Colonic mucosa (tissue), 4 donors: ENCODE measurements at regions not wholly inside any gene's neighbourhood (a gene's known extent, or its start where the extent isn't known, plus 50 kb on each side); places are given as distances from the start of the nearest gene placed in this dataset.
A peak's percentile ranks its signal among the peaks of the same experiment; 100 is the strongest.

Experiments
- DNase-seq: peaks from one replicate; pipeline ENCODE4 v3.0.0-alpha.2; 2020
- H3K27ac ChIP-seq: fragments of 200-600 bp; one replicate; pipeline ENCODE4 v1.8.0; 2021
- H3K27me3 ChIP-seq: fragments of 200-600 bp; one replicate; pipeline ENCODE4 v1.8.0; 2021
- H3K36me3 ChIP-seq: fragments of 200-600 bp; one replicate; pipeline ENCODE4 v1.8.0; 2021
- H3K4me1 ChIP-seq: fragments of 200-600 bp; one replicate; pipeline ENCODE4 v1.8.0; 2021; ENCODE audit warnings: mild to moderate bottlenecking
- H3K4me3 ChIP-seq: fragments of 200-600 bp; one replicate; pipeline ENCODE4 v1.8.0; 2021
- H3K9ac ChIP-seq, 2 donors: one replicate each; pipeline ENCODE4 v1.7.0; 2013; ENCODE audit warnings: control low read depth in 2 of 2, low read depth in 2 of 2, low read length in 2 of 2
- H3K9me3 ChIP-seq: fragments of 200-600 bp; one replicate; pipeline ENCODE4 v1.8.0; 2021
- intact Hi-C: fragments of 100-400 bp; cut with DNase I; formaldehyde crosslinking; loops from one replicate; pipeline ENCODE4 v1.14.1; 2022
- TF ChIP-seq, protein P1 (sequence below): fragments of 200-600 bp; IDR thresholded peaks from one replicate; pipeline ENCODE4 v1.8.0; 2022; ENCODE audit warnings: antibody characterized with exemption, mild to moderate bottlenecking
- donor health status: healthy.
- donor health status: DM: no; HTN: no; CAD: no.
- donor health status: DM: no; HTN: no; CAD: no.

DNA sequence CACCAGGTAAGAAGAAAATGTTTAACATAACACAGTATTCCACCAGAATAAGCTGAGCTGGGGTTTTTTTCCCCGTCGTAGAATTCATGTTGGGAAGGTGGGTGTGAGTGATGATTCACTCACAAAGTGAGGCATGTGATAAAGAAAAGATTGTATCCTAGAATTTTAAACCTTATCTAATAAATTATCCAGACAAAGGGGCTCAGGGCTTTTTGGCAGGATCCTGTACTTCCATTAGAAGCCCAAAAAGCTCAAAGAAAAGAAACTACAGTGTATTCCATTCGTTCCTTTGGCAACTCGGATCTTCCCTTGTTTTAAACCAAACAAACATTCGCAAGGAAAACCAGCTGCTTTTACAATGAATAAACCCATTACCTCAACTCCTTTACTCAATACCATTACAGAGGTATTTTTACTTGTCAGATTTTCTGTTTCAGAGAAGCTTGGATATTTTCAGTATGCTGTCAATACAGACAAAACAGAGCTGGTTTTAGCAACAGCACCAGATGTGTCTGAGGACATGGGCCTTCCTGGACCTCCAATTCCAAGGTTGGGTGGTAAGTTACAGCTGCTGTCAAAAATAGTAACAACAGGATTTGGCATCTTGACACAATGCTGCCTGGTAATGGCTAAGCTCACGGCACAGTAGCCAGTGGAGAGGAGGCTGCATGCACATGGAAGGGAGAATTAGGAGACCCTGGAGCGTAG, 159.9 kb upstream of the RUNX1 start:
- TF ChIP-seq, protein P1, sequence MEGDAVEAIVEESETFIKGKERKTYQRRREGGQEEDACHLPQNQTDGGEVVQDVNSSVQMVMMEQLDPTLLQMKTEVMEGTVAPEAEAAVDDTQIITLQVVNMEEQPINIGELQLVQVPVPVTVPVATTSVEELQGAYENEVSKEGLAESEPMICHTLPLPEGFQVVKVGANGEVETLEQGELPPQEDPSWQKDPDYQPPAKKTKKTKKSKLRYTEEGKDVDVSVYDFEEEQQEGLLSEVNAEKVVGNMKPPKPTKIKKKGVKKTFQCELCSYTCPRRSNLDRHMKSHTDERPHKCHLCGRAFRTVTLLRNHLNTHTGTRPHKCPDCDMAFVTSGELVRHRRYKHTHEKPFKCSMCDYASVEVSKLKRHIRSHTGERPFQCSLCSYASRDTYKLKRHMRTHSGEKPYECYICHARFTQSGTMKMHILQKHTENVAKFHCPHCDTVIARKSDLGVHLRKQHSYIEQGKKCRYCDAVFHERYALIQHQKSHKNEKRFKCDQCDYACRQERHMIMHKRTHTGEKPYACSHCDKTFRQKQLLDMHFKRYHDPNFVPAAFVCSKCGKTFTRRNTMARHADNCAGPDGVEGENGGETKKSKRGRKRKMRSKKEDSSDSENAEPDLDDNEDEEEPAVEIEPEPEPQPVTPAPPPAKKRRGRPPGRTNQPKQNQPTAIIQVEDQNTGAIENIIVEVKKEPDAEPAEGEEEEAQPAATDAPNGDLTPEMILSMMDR = no peak
- no peak overlapping the region for H3K4me3 ChIP-seq
- no peak for DNase-seq

DNA sequence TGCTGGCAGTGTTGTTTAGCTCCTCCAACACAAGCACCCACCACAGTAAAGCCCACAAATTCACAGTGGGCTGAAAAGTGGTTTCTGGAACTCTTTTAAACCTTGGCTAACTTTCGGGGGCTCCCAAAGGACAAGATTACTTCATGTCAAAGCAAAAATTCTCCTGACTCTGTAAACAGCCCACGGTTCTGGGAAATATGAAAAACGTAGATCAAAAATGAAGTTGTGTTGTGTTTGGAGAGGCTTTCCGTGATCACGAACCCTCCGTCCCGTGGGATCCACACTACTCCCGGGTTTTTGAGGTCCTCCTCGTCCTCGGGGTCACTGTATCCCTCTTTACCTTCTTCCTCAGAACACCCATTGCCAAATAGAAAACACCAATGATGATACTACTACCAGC, 159.0 kb upstream of the RUNX1 start:
- no peak overlapping the region for H3K9ac ChIP-seq
- no peak for DNase-seq
- TF ChIP-seq, protein P1 = no peak
- no peaks in the 10 kb centered on the region for H3K9me3 ChIP-seq
- H3K36me3 ChIP-seq = no peaks in the 10 kb centered on the region
- intact Hi-C loops = loop anchor here (10.0 kb wide), 1 partner anchor 313 kb away; no protein-coding TSS in a partner anchor
- no peak overlapping the region for H3K27ac ChIP-seq
- H3K4me1 ChIP-seq = no peaks in the 10 kb centered on the region
- H3K4me3 ChIP-seq = no peak overlapping the region
- H3K27me3 ChIP-seq = no peaks in the 10 kb centered on the region

More for the DNA sequence above, 159.9 kb upstream of the RUNX1 start:
- Histone ChIP-seq H3K36me3 (no peaks in the 10 kb centered on the region), H3K27me3 (no peaks in the 10 kb centered on the region), H3K9me3 (no peaks in the 10 kb centered on the region), H3K27ac (no peak overlapping the region), H3K9ac (no peak overlapping the region), H3K4me1 (no peaks in the 10 kb centered on the region)
- intact Hi-C loops = loop anchor here (10.0 kb wide), 1 partner anchor 314 kb away; no protein-coding TSS in a partner anchor

DNA sequence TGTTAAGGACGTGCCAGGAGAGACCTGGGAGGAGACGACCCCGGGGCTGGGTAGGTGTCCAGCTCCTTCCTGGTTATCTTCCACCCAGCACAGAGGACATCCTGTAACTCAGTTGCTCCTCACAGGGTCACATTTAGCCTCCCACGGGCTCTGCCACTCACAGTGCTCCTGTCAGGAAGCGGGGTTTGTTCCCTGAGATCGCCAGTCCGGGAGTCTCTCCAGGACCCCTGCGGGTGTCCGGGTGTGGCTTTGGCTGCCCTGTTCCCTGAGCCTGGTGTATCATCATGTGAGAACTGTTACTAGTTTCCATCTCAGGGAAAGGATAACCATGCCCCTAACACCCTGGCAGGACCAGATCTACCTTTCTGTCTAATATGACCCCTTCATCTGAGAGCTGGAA, 158.2 kb upstream of the RUNX1 start:
- H3K4me3 ChIP-seq = no peak overlapping the region
- TF ChIP-seq, protein P1 = no peak
- H3K27ac ChIP-seq = peak overlapping the region; percentile 20
- H3K27me3 ChIP-seq = no peaks in the 10 kb centered on the region
- no peaks in the 10 kb centered on the region for H3K36me3 ChIP-seq
- DNase-seq = no peak
- no peaks in the 10 kb centered on the region for H3K9me3 ChIP-seq
- intact Hi-C loops = loop anchor here (10.0 kb wide), 1 partner anchor 313 kb away; no protein-coding TSS in a partner anchor
- no peaks in the 10 kb centered on the region for H3K4me1 ChIP-seq
- H3K9ac ChIP-seq = no peak overlapping the region

DNA sequence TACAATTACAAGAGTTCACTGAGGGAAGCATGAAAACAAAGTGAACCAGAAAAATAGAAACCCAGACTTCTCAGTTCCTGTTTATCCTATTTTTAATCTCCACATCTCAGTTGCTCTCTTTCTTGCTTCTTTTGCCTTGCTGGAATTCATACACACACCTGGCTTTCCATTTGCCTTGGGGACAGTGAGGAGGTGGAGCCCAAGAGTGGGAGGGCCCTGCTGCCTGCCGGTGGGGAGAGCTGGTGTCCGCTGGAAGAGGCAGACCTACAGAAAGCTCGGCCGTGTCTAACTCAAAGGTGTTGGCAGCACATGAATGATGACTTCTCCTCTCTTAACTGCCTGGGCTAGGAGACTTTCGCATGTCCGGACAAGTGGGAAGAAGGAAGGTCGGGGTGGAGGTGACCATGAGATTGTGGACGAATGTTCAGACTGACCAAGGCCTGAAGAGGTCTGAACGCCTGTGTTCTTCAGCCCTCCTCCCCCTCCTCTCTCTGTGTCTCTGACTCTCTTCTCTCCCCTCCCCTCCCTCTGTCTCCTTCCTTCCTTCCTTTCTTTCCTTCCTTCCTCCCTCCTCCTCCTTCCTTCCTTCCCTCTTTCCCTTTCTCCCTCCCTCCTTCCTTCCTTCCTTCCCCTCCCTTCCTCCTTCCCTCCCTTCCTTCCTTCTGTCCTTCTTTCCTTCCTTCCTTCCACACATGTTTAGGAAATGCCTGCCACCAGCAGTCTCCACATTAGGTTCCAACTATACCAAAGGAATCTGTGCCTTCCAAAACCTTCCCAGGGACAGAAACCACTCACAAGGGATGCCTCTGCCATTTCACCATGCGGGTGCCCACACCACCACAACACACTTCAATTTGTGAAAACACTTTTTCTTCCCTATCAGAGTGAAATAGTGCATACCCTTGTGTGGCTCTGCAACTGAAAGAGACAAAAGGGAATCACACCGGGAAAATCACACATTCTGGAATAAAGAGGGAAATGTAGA, 157.3 kb upstream of the RUNX1 start:
- Histone ChIP-seq H3K36me3 (no peaks in the 10 kb centered on the region), H3K27ac (peak overlapping the region; percentile 26), H3K27me3 (no peaks in the 10 kb centered on the region), H3K9ac (no peak overlapping the region), H3K9me3 (no peaks in the 10 kb centered on the region), H3K4me1 (no peaks in the 10 kb centered on the region), H3K4me3 (no peak overlapping the region)
- TF ChIP-seq, protein P1 = no peak
- no peak for DNase-seq
- intact Hi-C loops = loop anchor here (10.0 kb wide), 1 partner anchor 312 kb away; no protein-coding TSS in a partner anchor

DNA sequence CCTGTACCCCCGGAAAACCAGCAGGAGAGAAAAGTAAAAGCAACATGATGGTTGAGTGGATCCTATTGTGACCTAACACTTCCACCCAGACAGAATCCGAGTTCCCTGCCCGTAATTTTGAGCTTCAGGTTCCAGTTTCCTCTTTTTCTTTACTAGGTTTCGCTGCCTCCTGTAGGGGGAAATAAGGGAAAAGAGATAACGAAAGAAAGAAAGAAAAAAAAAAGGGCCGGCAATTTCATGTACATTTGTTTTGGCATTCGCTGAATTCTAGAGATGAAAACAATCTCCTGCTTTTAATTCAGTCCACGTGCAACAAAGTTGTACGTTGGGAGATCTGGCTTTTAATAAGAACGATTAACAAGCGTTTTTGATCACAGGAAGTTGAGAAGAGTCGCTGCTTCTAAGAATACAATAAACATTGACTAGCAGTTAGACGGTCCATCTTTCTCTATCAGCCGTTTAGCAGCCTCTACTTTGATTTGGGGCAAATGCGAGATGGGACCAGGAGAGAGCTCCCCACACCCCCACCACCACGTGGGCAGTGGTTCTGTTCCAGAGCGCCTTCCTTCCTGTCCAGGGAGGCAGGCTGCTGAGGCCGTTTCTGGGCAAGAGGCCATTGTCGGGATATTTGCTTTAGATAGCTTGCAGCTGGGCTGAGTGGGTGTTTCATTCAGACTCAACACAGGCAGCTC, 155.9 kb upstream of the RUNX1 start:
- DNase-seq = peak; percentile 60
- Histone ChIP-seq H3K4me3 (no peak overlapping the region), H3K9me3 (no peaks in the 10 kb centered on the region), H3K27me3 (no peaks in the 10 kb centered on the region), H3K4me1 (no peaks in the 10 kb centered on the region), H3K9ac (no peak overlapping the region), H3K36me3 (no peaks in the 10 kb centered on the region), H3K27ac (peak overlapping the region; percentile 20)
- TF ChIP-seq, protein P1 = no peak
- intact Hi-C loops = loop anchor here (10.0 kb wide), 1 partner anchor 310 kb away; no protein-coding TSS in a partner anchor
